DMS 273 (cell line): ENCODE measurements at regions not wholly inside any gene's neighbourhood (a gene's known extent, or its start where the extent isn't known, plus 50 kb on each side); places are given as distances from the start of the nearest gene placed in this dataset.

Experiments
- DNase-seq: peaks from one replicate; lab custom pipeline; 2025; ENCODE audit not compliant: unreplicated experiment; lab: John Stamatoyannopoulos, UW

DNA sequence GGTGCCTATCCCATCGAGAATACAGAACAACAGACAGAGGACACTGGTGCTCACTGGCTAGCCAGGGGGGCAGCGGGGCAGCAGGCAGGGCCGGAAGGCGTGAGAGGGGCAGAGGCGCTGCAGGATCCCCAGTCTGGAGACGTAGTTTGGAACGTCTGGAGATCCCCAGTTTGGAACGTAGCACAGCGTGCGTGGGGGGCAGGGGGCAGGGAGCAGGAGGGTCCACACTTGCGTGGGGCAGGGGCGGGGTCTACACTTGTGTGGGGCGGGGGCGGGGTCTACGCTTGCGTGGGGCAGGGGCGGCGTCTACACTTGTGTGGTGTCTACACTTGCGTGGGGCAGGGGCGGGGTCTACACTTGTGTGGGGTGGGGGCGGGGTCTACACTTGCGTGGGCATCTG, 107.2 kb downstream of the DACT2 start:
- no peak for DNase-seq

DNA sequence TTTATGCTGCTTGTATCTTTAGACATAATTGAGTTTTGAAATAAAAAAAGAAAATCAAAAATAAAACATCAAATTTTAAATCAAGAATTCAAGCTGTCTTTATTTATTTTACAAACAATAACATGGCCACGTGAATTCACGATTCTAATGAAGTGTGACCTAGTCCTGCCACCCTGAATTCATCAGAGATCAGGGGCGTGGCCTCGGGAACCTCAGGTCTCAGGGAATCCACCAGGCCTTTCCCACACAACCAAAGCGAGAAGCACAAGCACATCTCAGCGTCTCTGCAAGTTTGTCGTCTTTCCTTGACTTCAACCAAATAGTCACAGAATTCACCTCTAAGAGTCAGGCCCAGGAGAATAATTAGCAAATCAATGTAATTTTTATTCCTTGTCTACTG, 107.9 kb downstream of the DACT2 start:
- no peak for DNase-seq

DNA sequence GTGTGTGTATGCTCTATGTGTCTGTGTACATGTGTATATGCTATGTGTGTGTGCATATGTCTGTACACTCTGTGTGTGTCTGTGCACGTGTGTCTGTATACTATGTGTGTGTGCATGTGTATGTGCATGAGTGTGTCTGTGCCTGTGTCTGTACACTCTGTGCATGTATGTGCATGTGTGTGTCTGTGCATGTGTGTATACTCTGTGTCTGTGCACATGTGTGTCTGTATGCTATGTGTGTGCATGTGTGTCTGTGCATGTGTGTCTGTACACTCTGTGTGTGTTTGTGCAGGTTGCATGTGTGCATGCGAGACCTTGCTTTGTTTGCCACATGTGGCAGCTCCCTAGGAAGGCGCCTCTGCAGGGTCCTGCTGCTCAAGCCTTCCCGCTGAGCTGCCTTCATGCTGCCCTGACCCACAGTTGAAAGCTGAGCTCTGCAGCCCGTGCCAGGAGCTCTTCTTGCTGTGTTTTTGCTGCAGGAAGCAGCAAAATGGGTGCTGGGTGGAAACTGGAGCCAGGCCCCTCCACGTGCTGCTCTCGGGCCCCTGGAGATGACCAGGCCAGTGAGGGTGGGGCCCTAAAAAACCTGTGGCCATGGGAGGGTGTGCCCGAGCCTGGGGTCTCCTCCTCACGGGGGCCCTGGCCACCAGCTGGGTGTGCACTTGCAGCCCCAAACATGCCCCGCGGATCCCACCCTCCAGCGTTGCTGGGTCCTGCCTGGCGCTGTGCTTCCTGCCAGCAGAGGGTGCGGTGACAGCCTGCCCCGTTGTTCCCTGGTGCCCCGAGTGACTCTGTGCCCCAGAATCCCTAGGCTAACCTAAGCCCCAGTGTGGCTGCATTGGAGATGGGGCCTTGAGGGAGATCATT, 109.1 kb downstream of the DACT2 start:
- DNase-seq, result no peak

DNA sequence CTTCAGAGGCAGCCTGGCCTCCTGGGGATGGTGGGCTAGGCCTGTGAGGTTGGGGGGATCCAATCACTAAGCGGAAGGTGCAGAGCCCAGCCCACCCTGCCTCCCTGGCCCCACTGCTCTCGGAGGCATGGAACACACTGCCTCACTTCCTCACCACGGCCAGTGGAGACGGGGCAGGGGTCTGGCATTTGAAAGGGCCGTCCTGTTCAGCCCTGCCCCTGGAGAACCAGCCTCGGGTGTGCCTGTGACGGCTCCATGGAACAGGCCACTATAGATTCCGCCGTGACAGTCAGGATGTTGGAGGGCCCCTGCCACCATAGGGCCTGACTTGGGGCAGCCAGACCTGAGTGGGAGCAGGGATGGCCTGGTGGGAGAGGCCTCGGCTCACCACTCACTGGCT, 110.2 kb downstream of the DACT2 start:
- no peak for DNase-seq

DNA sequence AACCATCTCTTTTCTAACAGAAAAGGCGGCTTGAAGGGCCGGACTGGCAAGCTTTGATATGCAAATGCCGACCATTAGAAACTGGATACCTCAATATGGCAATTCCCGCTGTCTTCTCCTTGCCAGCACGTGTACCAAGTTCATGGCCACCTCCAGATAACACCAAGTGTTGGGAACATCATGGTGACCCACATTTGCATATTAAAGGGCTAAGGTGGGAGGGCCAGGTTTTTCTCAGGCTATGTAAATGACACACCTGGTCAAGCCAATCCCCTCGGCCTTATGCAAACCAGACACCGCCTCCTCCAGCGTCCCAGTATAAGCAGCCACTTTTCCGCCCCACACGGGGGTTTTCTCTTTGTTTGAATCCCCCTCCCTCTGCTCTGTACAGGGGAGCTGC, 110.7 kb downstream of the DACT2 start:
- DNase-seq, result no peak

GRCh38 chr6:168208402-168208801, 111.2 kb downstream of the DACT2 start:
- no peak for DNase-seq

- DNase-seq, result no peak
Observed at GRCh38 chr6:168207421-168208175, 112.0 kb downstream of the DACT2 start.

DNA sequence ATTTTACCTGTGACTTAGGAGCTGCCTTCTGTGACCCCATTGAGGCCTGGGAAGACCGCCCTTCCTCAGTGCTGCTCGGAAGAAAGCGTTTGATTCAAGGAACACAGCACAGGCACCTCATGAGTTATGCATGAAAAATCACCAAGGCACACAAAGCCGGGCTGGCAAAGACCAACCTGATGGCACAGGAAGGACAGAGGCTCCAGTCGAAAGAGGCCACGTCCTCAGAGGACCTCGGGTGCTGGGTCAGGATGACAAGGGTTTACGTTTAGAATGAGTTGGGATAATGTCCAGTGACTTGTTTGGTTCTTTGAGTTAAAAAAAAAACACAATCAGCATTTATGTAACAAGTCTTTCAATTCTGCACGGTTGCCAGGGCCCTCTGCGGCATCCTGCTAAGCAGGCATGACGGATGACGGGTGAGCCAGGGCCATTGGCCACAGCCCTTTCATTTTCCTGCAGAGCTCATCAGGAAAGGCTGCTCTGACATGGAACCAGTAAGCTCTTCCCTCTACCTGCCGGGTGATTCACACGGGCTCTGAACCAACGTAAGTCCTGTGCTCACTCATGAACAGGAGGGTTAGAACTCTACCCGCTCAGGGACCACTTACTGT, 112.8 kb downstream of the DACT2 start:
- no peak for DNase-seq

GRCh38 chr6:168206186-168206585, 113.4 kb downstream of the DACT2 start:
- DNase-seq, result no peak

GRCh38 chr6:168201799-168202198, 117.8 kb downstream of the DACT2 start:
- DNase-seq, result no peak

DNA sequence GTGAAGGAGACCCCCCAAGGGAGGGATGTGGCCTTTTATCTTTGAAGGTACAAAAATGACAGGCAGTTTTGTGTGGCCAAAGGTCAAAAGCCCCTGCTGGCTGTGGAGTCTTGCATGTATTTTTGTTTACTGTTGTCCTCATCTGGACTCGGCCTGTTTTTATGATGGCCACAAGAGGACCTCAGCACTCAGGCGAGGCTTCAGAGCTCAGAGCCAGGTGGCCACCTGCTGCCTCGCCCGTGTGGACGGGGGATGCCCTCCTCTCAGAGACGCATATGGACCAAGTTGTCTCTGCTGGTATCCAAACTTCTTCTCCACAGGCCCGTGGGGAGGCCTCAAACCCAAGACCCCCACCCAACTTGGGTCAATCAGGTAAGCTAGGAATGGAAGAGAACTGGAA, 118.2 kb downstream of the DACT2 start:
- DNase-seq, result peak; percentile 11

DNA sequence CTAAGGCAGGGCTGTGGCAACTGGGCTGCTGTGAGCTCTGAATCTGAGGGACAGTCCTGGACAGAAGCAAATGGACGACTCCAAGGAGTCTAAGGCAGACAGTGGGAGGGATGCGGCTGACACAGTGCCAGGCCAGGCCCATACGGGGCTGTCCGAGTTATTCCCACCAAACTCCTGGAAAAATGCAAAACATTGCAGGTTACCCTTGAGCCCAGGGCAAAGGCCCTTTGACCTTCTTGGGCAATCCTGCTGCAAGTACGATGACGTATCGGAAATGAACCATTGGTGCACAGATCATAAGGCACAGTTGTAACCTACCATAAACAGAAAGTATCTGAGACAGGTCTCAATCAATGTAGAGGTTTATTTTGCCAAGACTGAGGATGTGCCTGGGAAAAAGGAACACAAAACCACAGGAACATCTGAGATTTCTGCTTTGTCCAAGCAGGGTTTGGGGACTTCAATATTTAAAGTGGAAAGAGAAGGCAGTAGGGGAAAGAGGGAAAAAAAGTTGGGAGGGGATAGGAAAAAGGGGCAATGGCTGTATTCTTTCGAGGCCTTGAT, 118.9 kb downstream of the DACT2 start:
- DNase-seq, result no peak

- no peak for DNase-seq
Observed at GRCh38 chr6:168198302-168199180, 119.5 kb upstream of the FRMD1 start.

GRCh38 chr6:168197636-168198301, 118.8 kb upstream of the FRMD1 start:
- DNase-seq, result no peak

DNA sequence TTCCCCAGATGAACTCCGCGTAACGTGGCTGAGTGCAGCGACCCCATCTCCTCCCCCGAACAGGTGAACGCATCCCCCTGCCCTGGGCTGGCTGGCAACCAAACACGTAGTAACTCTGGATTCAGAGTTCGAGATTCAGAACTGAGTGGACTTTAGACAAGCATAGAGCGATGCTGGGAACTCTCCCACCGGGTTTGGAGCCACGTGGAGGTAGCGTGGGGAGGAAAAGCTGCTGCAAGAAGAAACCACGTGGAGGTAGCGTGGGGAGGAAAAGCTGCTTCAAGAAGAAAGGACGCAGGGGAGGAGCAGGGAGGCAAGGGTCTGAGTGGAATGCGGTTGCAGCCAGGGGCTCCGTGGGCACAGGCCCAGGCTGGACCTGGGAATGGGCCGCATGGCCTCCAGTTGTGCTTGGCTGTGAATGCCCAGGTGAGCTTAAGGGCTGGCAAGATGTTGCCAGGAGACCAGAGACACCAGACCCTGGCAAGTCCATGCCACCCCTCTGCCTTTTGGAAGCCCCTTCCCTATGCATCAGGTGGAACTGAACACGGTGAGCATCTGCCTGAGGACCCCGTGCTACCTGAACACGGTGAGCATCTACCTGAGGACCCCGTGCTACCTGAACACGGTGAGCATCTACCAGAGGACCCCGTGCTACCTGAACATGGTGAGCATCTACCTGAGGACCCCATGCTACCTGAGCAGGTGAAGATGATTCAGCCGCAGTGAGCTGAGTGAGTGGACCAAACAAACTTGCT, 118.0 kb upstream of the FRMD1 start:
- no peak for DNase-seq

GRCh38 chr6:168196385-168196860, 117.4 kb upstream of the FRMD1 start:
- no peak for DNase-seq

- no peak for DNase-seq
Observed at GRCh38 chr6:168195712-168196111, 116.7 kb upstream of the FRMD1 start.

DNA sequence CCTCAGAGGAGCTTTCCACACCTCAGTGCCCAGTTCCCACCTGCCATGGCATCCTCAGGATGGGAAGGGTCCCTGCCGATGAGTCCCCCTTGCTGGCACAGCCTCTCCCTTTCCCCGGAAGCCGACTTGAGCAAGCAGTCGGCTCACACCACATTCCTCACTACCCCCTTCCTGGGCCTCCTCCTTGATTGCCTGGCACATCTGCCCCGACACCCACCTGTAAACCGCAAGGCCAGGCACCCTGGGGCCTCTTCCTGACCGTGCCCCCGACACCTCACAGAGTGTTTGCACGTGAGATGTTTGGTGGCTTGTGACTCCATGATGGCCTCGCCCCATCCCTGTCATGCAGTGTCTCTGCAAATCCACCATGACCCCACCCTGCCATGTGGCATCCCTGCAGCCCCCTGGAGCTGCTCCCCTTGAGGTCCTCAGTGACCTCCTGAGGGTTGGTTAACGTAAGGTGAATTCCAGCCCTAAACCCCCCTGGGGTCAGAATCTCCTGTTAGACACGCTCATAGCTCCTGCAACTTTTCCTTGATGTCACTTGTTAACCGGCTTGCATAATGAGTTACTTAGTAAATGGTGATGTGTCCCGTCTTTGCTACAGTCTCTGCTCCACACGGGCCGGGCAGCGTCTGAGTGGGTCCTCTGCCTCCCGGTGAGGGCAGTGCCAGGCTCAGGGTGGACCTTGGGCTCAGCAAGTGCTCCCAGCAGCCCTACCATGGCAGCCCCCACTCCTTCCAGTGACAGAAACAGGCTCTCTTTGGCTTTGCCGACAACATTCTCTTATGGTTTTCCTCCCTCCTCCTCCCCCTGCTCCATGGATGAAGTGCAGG, 115.9 kb upstream of the FRMD1 start:
- no peak for DNase-seq
